ENCODE measurements at regions not wholly inside any gene's neighbourhood (a gene's known extent, or its start where the extent isn't known, plus 50 kb on each side); places are given as distances from the start of the nearest gene placed in this dataset.
A peak's percentile ranks its signal among the peaks of the same experiment; 100 is the strongest.
"Not testable (repeated sequence)": the region's sequence is repeated elsewhere in the genome, so short reads cannot be mapped to it uniquely, and the experiment has no call there.

GRCh38 chr1:199085903-199086302, 447.1 kb downstream of the PTPRC start:
- H3K79me2 ChIP-seq (ENCODE audit: insufficient read depth, low read depth): no peaks in the 10 kb centered on the region
- no peak for TF ChIP-seq CTCF (conservative IDR thresholded peaks at IDR 0.05; ENCODE audit: low read depth, low read length)
- H2AFZ ChIP-seq (ENCODE audit: low read depth): no peak overlapping the region
- H4K20me1 ChIP-seq (ENCODE audit: insufficient read depth): no peaks in the 10 kb centered on the region
- no peaks in the 10 kb centered on the region for H3K27me3 ChIP-seq (ENCODE audit: insufficient read depth, low read depth)
- H3K36me3 ChIP-seq (ENCODE audit: insufficient read depth): no peaks in the 10 kb centered on the region
- H3K9ac ChIP-seq: no peak overlapping the region
- no peak overlapping the region for H3K4me3 ChIP-seq (IDR thresholded peaks at IDR 0.05; ENCODE audit: insufficient read depth, low read depth, low read length)
- H3K27ac ChIP-seq: no peak overlapping the region
- H3K4me1 ChIP-seq (ENCODE audit: low read depth, poor library complexity, severe bottlenecking): peaks cover 99% of the 10 kb centered on the region
- no peak overlapping the region for H3K4me2 ChIP-seq

GRCh38 chr1:199087144-199087543, 448.3 kb downstream of the PTPRC start:
- H3K4me3 ChIP-seq (IDR thresholded peaks at IDR 0.05; ENCODE audit: insufficient read depth, low read depth, low read length): no peak overlapping the region
- no peak for TF ChIP-seq CTCF (conservative IDR thresholded peaks at IDR 0.05; ENCODE audit: low read depth, low read length)
- no peaks in the 10 kb centered on the region for H4K20me1 ChIP-seq (ENCODE audit: insufficient read depth)
- no peak overlapping the region for H2AFZ ChIP-seq (ENCODE audit: low read depth)
- no peak overlapping the region for H3K27ac ChIP-seq
- no peaks in the 10 kb centered on the region for H3K79me2 ChIP-seq (ENCODE audit: insufficient read depth, low read depth)
- no peaks in the 10 kb centered on the region for H3K36me3 ChIP-seq (ENCODE audit: insufficient read depth)
- H3K9ac ChIP-seq: no peak overlapping the region
- H3K27me3 ChIP-seq (ENCODE audit: insufficient read depth, low read depth): no peaks in the 10 kb centered on the region
- peak overlapping the region; percentile 4; the same call in 1 of the 2 replicates for H3K4me2 ChIP-seq
- peaks cover 93% of the 10 kb centered on the region for H3K4me1 ChIP-seq (ENCODE audit: low read depth, poor library complexity, severe bottlenecking)

GRCh38 chr1:199089393-199090122, 450.7 kb downstream of the PTPRC start:
- H3K27me3 ChIP-seq (ENCODE audit: insufficient read depth, low read depth): no peaks in the 10 kb centered on the region
- H3K9ac ChIP-seq: 0 out of 2 replicates have a peak overlapping the region, but pooled peaks have one; percentile 25
- no peaks in the 10 kb centered on the region for H3K36me3 ChIP-seq (ENCODE audit: insufficient read depth)
- peak overlapping the region; percentile 66 for H3K27ac ChIP-seq
- no peaks in the 10 kb centered on the region for H4K20me1 ChIP-seq (ENCODE audit: insufficient read depth)
- peak overlapping the region; percentile 4; the same call in 1 of the 2 replicates for H2AFZ ChIP-seq (ENCODE audit: low read depth)
- H3K4me3 ChIP-seq (IDR thresholded peaks at IDR 0.05; ENCODE audit: insufficient read depth, low read depth, low read length): no peak overlapping the region
- no peaks in the 10 kb centered on the region for H3K79me2 ChIP-seq (ENCODE audit: insufficient read depth, low read depth)
- peaks cover 69% of the 10 kb centered on the region for H3K4me1 ChIP-seq (ENCODE audit: low read depth, poor library complexity, severe bottlenecking)
- TF ChIP-seq CTCF (conservative IDR thresholded peaks at IDR 0.05; ENCODE audit: low read depth, low read length): no peak
- peak overlapping the region; percentile 81 for H3K4me2 ChIP-seq

- peaks cover 26% of the 10 kb centered on the region for H3K4me1 ChIP-seq (ENCODE audit: low read depth, poor library complexity, severe bottlenecking)
- not testable (repeated sequence) for H3K27ac ChIP-seq; H3K4me3 ChIP-seq (IDR thresholded peaks at IDR 0.05; ENCODE audit: insufficient read depth, low read depth, low read length); H4K20me1 ChIP-seq (ENCODE audit: insufficient read depth); H3K9ac ChIP-seq; H3K4me2 ChIP-seq; H3K79me2 ChIP-seq (ENCODE audit: insufficient read depth, low read depth); H2AFZ ChIP-seq (ENCODE audit: low read depth); H3K27me3 ChIP-seq (ENCODE audit: insufficient read depth, low read depth); H3K36me3 ChIP-seq (ENCODE audit: insufficient read depth)
Measured at GRCh38 chr1:199095628-199096027, 456.8 kb downstream of the PTPRC start.

GRCh38 chr1:199096591-199096990, 457.8 kb downstream of the PTPRC start:
- TF ChIP-seq CTCF (conservative IDR thresholded peaks at IDR 0.05; ENCODE audit: low read depth, low read length): no peak
- Histone ChIP-seq H3K4me3 (IDR thresholded peaks at IDR 0.05; ENCODE audit: insufficient read depth, low read depth, low read length) (no peak overlapping the region), H3K27ac (no peak overlapping the region), H3K4me2 (no peak overlapping the region), H4K20me1 (ENCODE audit: insufficient read depth) (no peaks in the 10 kb centered on the region), H3K27me3 (ENCODE audit: insufficient read depth, low read depth) (no peaks in the 10 kb centered on the region), H3K9ac (no peak overlapping the region), H3K79me2 (ENCODE audit: insufficient read depth, low read depth) (no peaks in the 10 kb centered on the region), H2AFZ (ENCODE audit: low read depth) (no peak overlapping the region), H3K4me1 (ENCODE audit: low read depth, poor library complexity, severe bottlenecking) (peaks cover 25% of the 10 kb centered on the region), H3K36me3 (ENCODE audit: insufficient read depth) (no peaks in the 10 kb centered on the region)
